ENCODE measurements at regions not wholly inside any gene's neighbourhood (a gene's known extent, or its start where the extent isn't known, plus 50 kb on each side); places are given as distances from the start of the nearest gene placed in this dataset.

GRCh38 chr2:199019898-199020507, 437.7 kb downstream of the SATB2 start:
- no peak for DNase-seq

- no peak for DNase-seq
Observed at GRCh38 chr2:199018826-199019225, 438.9 kb downstream of the SATB2 start.

- no peak for DNase-seq
Observed at GRCh38 chr2:199015072-199015471, 442.7 kb downstream of the SATB2 start.

- DNase-seq, result no peak
Observed at GRCh38 chr2:199014226-199014625, 443.5 kb downstream of the SATB2 start.

- DNase-seq, result no peak
Observed at GRCh38 chr2:199011908-199012307, 445.8 kb downstream of the SATB2 start.

- DNase-seq, result no peak
Observed at GRCh38 chr2:198994678-198995077, 463.1 kb downstream of the SATB2 start.

GRCh38 chr2:198991431-198991830, 466.3 kb downstream of the SATB2 start:
- no peak for DNase-seq

GRCh38 chr2:198975779-198976178, 482.0 kb downstream of the SATB2 start:
- no peak for DNase-seq

- no peak for DNase-seq
Observed at GRCh38 chr2:198973785-198974184, 484.0 kb downstream of the SATB2 start.

GRCh38 chr2:198973181-198973580, 484.6 kb downstream of the SATB2 start:
- no peak for DNase-seq

- no peak for DNase-seq
Observed at GRCh38 chr2:198968545-198968944, 489.2 kb downstream of the SATB2 start.

- DNase-seq, result no peak
Observed at GRCh38 chr2:198966269-198966668, 491.5 kb downstream of the SATB2 start.

- DNase-seq, result no peak
Observed at GRCh38 chr2:198961547-198961946, 496.2 kb downstream of the SATB2 start.

GRCh38 chr2:198957181-198957580, 500.6 kb downstream of the SATB2 start:
- no peak for DNase-seq

GRCh38 chr2:198953328-198953727, 504.4 kb downstream of the SATB2 start:
- no peak for DNase-seq

GRCh38 chr2:198950803-198951202, 506.9 kb downstream of the SATB2 start:
- no peak for DNase-seq

GRCh38 chr2:198945496-198945895, 512.2 kb downstream of the SATB2 start:
- no peak for DNase-seq

- no peak for DNase-seq
Observed at GRCh38 chr2:198930170-198930569, 527.6 kb downstream of the SATB2 start.

- DNase-seq, result no peak
Observed at GRCh38 chr2:198928026-198928425, 529.7 kb downstream of the SATB2 start.

GRCh38 chr2:198917926-198918720, 539.6 kb downstream of the SATB2 start:
- DNase-seq, result no peak

- no peak for DNase-seq
Observed at GRCh38 chr2:198917275-198917674, 540.5 kb downstream of the SATB2 start.

- no peak for DNase-seq
Observed at GRCh38 chr2:198916548-198917080, 541.1 kb downstream of the SATB2 start.

GRCh38 chr2:198913394-198914152, 544.2 kb downstream of the SATB2 start:
- DNase-seq, result no peak

Data from CD4-positive, alpha-beta T cell treated with Interleukin-6 for 4 hours (primary cell).